ENCODE measurements at regions not wholly inside any gene's neighbourhood (a gene's known extent, or its start where the extent isn't known, plus 50 kb on each side); places are given as distances from the start of the nearest gene placed in this dataset.

DNA sequence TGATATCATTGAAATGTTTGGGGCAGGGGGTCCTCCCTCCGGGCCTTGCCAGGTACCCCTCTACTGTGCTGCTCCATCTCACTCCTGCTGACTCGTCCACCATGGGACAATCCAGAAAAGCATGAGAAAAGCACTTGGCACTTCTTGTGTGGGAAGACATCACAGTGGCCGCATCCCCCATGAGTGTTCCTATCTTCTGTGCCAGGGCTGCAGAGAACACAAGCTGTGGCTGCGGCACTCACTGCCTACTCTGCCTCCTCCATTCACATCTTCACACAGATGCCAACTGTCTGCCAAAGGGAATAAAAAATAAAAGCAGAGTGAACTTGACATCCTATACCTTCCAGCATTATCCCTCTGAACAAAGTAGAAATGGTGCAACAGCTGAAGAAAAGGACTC is 117.4 kb upstream of the PROKR2 start:
- H2AK5ac ChIP-seq (ENCODE audit: insufficient read length, low read length), result no peak overlapping the region
- no peak overlapping the region for H2BK12ac ChIP-seq (ENCODE audit: insufficient read length, low read depth, low read length)
- H2BK120ac ChIP-seq (ENCODE audit: low read depth, low read length, poor library complexity, severe bottlenecking), result no peak overlapping the region
- no peaks in the 10 kb centered on the region for H3K4me1 ChIP-seq (ENCODE audit: insufficient read depth, low read length)
- no peaks in the 10 kb centered on the region for H3K36me3 Mint-ChIP-seq (ENCODE audit: insufficient read depth in 1 of 3, low read depth in 3 of 3)
- no peak overlapping the region for H2AFZ ChIP-seq (ENCODE audit: low read length)
- TF ChIP-seq, protein P1, sequence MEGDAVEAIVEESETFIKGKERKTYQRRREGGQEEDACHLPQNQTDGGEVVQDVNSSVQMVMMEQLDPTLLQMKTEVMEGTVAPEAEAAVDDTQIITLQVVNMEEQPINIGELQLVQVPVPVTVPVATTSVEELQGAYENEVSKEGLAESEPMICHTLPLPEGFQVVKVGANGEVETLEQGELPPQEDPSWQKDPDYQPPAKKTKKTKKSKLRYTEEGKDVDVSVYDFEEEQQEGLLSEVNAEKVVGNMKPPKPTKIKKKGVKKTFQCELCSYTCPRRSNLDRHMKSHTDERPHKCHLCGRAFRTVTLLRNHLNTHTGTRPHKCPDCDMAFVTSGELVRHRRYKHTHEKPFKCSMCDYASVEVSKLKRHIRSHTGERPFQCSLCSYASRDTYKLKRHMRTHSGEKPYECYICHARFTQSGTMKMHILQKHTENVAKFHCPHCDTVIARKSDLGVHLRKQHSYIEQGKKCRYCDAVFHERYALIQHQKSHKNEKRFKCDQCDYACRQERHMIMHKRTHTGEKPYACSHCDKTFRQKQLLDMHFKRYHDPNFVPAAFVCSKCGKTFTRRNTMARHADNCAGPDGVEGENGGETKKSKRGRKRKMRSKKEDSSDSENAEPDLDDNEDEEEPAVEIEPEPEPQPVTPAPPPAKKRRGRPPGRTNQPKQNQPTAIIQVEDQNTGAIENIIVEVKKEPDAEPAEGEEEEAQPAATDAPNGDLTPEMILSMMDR (conservative IDR thresholded peaks at IDR 0.05), result no peak
- no peak overlapping the region for H2BK20ac ChIP-seq (ENCODE audit: low read depth, low read length, poor library complexity, severe bottlenecking)
- DNase-seq, result no peak
- no peak overlapping the region for H3K14ac ChIP-seq (ENCODE audit: insufficient read depth, low read length)
- no peak overlapping the region for H2BK5ac ChIP-seq (ENCODE audit: insufficient read length, low read length)
- peaks cover 0 to under 1% of the 10 kb centered on the region in 2 experiments; a peak in 1 of 5 replicates for H3K9me3 Mint-ChIP-seq
- H3K27me3 ChIP-seq (ENCODE audit: insufficient read depth, low read length), result no peaks in the 10 kb centered on the region
- no peaks in the 10 kb centered on the region for H3K79me1 ChIP-seq (ENCODE audit: insufficient read depth, low read depth, low read length, poor library complexity, severe bottlenecking)
- H3K4me1 Mint-ChIP-seq, result no peaks in the 10 kb centered on the region
- no peak overlapping the region for H4K5ac ChIP-seq (ENCODE audit: insufficient read length, low read depth, low read length)
- WGBS (ENCODE audit: extremely low coverage, insufficient read length, low lambda C conversion rate), result no CpG with 5 or more reads among the region's 4 CpGs
- no peak overlapping the region for H3K56ac ChIP-seq (ENCODE audit: insufficient read length, low read depth, low read length)
- H3K4me2 ChIP-seq (ENCODE audit: insufficient read depth, insufficient read length, low read length), result no peak overlapping the region
- no peak overlapping the region for H3K27ac Mint-ChIP-seq
- H2BK15ac ChIP-seq (ENCODE audit: low read depth, low read length), result no peak overlapping the region
- H3K4me3 Mint-ChIP-seq, result no peak overlapping the region
- no peaks in the 10 kb centered on the region for H4K20me1 ChIP-seq (ENCODE audit: control insufficient read depth, insufficient read depth, insufficient read length)
- no peaks in the 10 kb centered on the region for H3K79me2 ChIP-seq (ENCODE audit: insufficient read depth, low read length)
- no peak overlapping the region for H3K9ac ChIP-seq (ENCODE audit: extremely low read depth, insufficient read length, low read length)
- H3K23ac ChIP-seq (ENCODE audit: insufficient read length, low read depth, low read length), result no peak overlapping the region
- peaks cover 13% of the 10 kb centered on the region for H3K27me3 Mint-ChIP-seq (ENCODE audit: low read depth)
- H3K9me3 ChIP-seq (ENCODE audit: control insufficient read depth, low read depth, low read length), result no peaks in the 10 kb centered on the region
- no peak overlapping the region for H4K8ac ChIP-seq (replicated peaks; ENCODE audit: insufficient read length, low read depth, low read length)
- no peak overlapping the region for H3K18ac ChIP-seq (ENCODE audit: insufficient read length, low read depth, low read length)
- no peak overlapping the region for H3T11ph ChIP-seq (ENCODE audit: low read length)
- no peak overlapping the region for H3K27ac ChIP-seq (ENCODE audit: insufficient read length, low read depth, low read length)
- H3K4ac ChIP-seq (ENCODE audit: low read depth, low read length), result no peak overlapping the region
- no peaks in the 10 kb centered on the region for H3K23me2 ChIP-seq (ENCODE audit: insufficient read length, low read depth, low read length, poor library complexity, severe bottlenecking)
- no peak overlapping the region for H4K91ac ChIP-seq (ENCODE audit: insufficient read length, low read depth, low read length)

Data from H9 (cell line).